Karpas-422 (cell line): ENCODE measurements at regions not wholly inside any gene's neighbourhood (a gene's known extent, or its start where the extent isn't known, plus 50 kb on each side); places are given as distances from the start of the nearest gene placed in this dataset. TPM values are rescaled to one million over a fixed set of nuclear protein-coding genes. Genes with fewer than 3 reads are reported as not detected.

Experiments used
- DNase-seq: peaks from one replicate; pipeline ENCODE4 v3.0.0-alpha.2; 2015
- H2AFZ ChIP-seq: fragments of 200-600 bp; sonication (generic); 2 replicates; pipeline ENCODE4 v1.6.1; 2014; ENCODE audit warnings: antibody characterized with exemption, low read length, mixed read lengths
- H3K27ac ChIP-seq: fragments of 200-600 bp; sonication (generic); 2 replicates; pipeline ENCODE4 v1.5.1; 2014; ENCODE audit warnings: mild to moderate bottlenecking, low read length, moderate library complexity
- H3K27me3 ChIP-seq: fragments of 200-600 bp; sonication (generic); 2 replicates; pipeline ENCODE4 v1.6.1; 2014; ENCODE audit warnings: low read length, mixed read lengths
- H3K36me3 ChIP-seq: fragments of 200-600 bp; sonication (generic); 2 replicates; pipeline ENCODE4 v1.6.1; 2014; ENCODE audit warnings: low read length, mixed read lengths; ENCODE audit not compliant: insufficient read depth
- H3K4me1 ChIP-seq: fragments of 200-600 bp; sonication (generic); 2 replicates; pipeline ENCODE4 v1.6.1; 2014; ENCODE audit warnings: mild to moderate bottlenecking, low read length, mixed read lengths
- H3K4me2 ChIP-seq: fragments of 200-600 bp; sonication (generic); 2 replicates; pipeline ENCODE4 v1.6.1; 2014; ENCODE audit warnings: low read length, low read depth, mild to moderate bottlenecking; ENCODE audit not compliant: poor library complexity, severe bottlenecking
- H3K4me3 ChIP-seq: fragments of 200-600 bp; sonication (generic); 2 replicates; pipeline ENCODE4 v1.5.1; 2014; ENCODE audit warnings: mild to moderate bottlenecking, antibody characterized with exemption, low read length, mixed read lengths
- H3K79me2 ChIP-seq: fragments of 200-600 bp; sonication (generic); 2 replicates; pipeline ENCODE4 v1.6.1; 2014; ENCODE audit warnings: mild to moderate bottlenecking, low read length, mixed read lengths
- H3K9ac ChIP-seq: fragments of 200-600 bp; sonication (generic); 2 replicates; pipeline ENCODE4 v1.6.0; 2014; ENCODE audit warnings: low read length
- H3K9me2 ChIP-seq: fragments of 200-600 bp; sonication (generic), shearing (Covaris generic); replicated peaks from 2 replicates; pipeline ENCODE4 v1.6.0; 2014; ENCODE audit warnings: mild to moderate bottlenecking, low read length, moderate library complexity; ENCODE audit not compliant: insufficient read depth
- H3K9me3 ChIP-seq: fragments of 300-700, 200-600 bp; sonication (generic); 2 replicates; pipeline ENCODE4 v1.6.1; 2014; ENCODE audit warnings: low read length, mixed read lengths
- H4K20me1 ChIP-seq: fragments of 200-600 bp; sonication (generic); 2 replicates; pipeline ENCODE4 v1.6.1; 2014; ENCODE audit warnings: mild to moderate bottlenecking, antibody characterized with exemption, low read length, low read depth; ENCODE audit not compliant: insufficient read depth
- small RNA-seq: library from RNA; depleted of rRNA; stranded (forward); fragments of <200 nt; gene quantifications from one replicate; pipeline ENCODE3, GENCODE V24; 2014

- Histone ChIP-seq H3K9me2 (no peaks in the 10 kb centered on the region; the same call in 1 of the 2 replicates), H3K4me1 (no peaks in the 10 kb centered on the region), H3K9ac (no peak overlapping the region), H3K36me3 (no peaks in the 10 kb centered on the region), H3K79me2 (no peaks in the 10 kb centered on the region), H3K9me3 (no peaks in the 10 kb centered on the region), H2AFZ (no peak overlapping the region), H3K4me3 (no peak overlapping the region), H3K4me2 (no peak overlapping the region), H3K27me3 (no peaks in the 10 kb centered on the region), H3K27ac (no peak overlapping the region), H4K20me1 (no peaks in the 10 kb centered on the region)
- DNase-seq = no peak
These were observed 59.0 kb upstream of the NUDT12 start for GRCh38 chr5:103621548-103621930.

GRCh38 chr5:103620851-103621547 lies 58.4 kb upstream of the NUDT12 start:
- Histone ChIP-seq H3K79me2 (no peaks in the 10 kb centered on the region), H4K20me1 (no peaks in the 10 kb centered on the region), H3K9ac (no peak overlapping the region), H3K4me3 (no peak overlapping the region), H3K4me1 (no peaks in the 10 kb centered on the region), H3K9me3 (no peaks in the 10 kb centered on the region), H3K27me3 (no peaks in the 10 kb centered on the region), H3K4me2 (no peak overlapping the region), H2AFZ (no peak overlapping the region), H3K27ac (no peak overlapping the region), H3K9me2 (no peaks in the 10 kb centered on the region; the same call in 1 of the 2 replicates), H3K36me3 (no peaks in the 10 kb centered on the region)
- DNase-seq = no peak

- no peak overlapping the region for H3K27ac ChIP-seq
- H2AFZ ChIP-seq = no peak overlapping the region
These were observed 55.3 kb upstream of the NUDT12 start for GRCh38 chr5:103617913-103618312.

GRCh38 chr5:103617090-103617489 lies 54.5 kb upstream of the NUDT12 start:
- H3K9me3 ChIP-seq = no peaks in the 10 kb centered on the region
- H3K4me3 ChIP-seq = no peak overlapping the region
- no peaks in the 10 kb centered on the region for H3K36me3 ChIP-seq
- no peak overlapping the region for H2AFZ ChIP-seq
- H3K27me3 ChIP-seq = no peaks in the 10 kb centered on the region
- no peaks in the 10 kb centered on the region for H3K79me2 ChIP-seq
- no peak overlapping the region for H3K4me2 ChIP-seq
- no peaks in the 10 kb centered on the region for H3K4me1 ChIP-seq
- no peak overlapping the region for H3K27ac ChIP-seq
- no peak for DNase-seq
- no peak overlapping the region for H3K9ac ChIP-seq
- H4K20me1 ChIP-seq = no peaks in the 10 kb centered on the region
- H3K9me2 ChIP-seq = no peaks in the 10 kb centered on the region; the same call in 1 of the 2 replicates

More at GRCh38 chr5:103617913-103618312, 55.3 kb upstream of the NUDT12 start:
- Histone ChIP-seq H3K9ac (no peak overlapping the region), H4K20me1 (no peaks in the 10 kb centered on the region), H3K27me3 (no peaks in the 10 kb centered on the region), H3K4me1 (no peaks in the 10 kb centered on the region), H3K9me2 (no peaks in the 10 kb centered on the region; the same call in 1 of the 2 replicates), H3K36me3 (no peaks in the 10 kb centered on the region), H3K4me3 (no peak overlapping the region), H3K9me3 (no peaks in the 10 kb centered on the region), H3K79me2 (no peaks in the 10 kb centered on the region), H3K4me2 (no peak overlapping the region)
- no peak for DNase-seq

GRCh38 chr5:103612545-103612944 lies 50.0 kb upstream of the NUDT12 start:
- Histone ChIP-seq H3K27ac (no peak overlapping the region), H3K79me2 (no peaks in the 10 kb centered on the region), H3K27me3 (no peaks in the 10 kb centered on the region), H3K9me3 (no peaks in the 10 kb centered on the region), H3K4me3 (no peak overlapping the region), H3K4me2 (no peak overlapping the region), H2AFZ (no peak overlapping the region), H3K36me3 (no peaks in the 10 kb centered on the region), H3K9me2 (no peaks in the 10 kb centered on the region; the same call in 1 of the 2 replicates), H4K20me1 (no peaks in the 10 kb centered on the region), H3K4me1 (no peaks in the 10 kb centered on the region), H3K9ac (no peak overlapping the region)
- no peak for DNase-seq

Small RNA genes in the stretch of these regions (small RNA-seq; reads per million reads assigned to genes)
- gene PSMC1P5 = not detected
- gene RF00322 = not detected
- gene RN7SL255P = not detected
- gene RNA5SP189 = not detected
- gene RNU1-140P = 0.40 reads per million, percentile 3 among the genes with 10 or more reads in this experiment
- not detected for gene RNU6-334P
